OCI-LY7 (cell line): ENCODE measurements at regions not wholly inside any gene's neighbourhood (a gene's known extent, or its start where the extent isn't known, plus 50 kb on each side); places are given as distances from the start of the nearest gene placed in this dataset.
A peak's percentile ranks its signal among the peaks of the same experiment; 100 is the strongest.

Experiments used
- BruUV-seq: library from RNA; stranded (reverse); fragments of 400-500 nt; replicated peaks from 2 replicates; lab custom pipeline; 2021; lab: Mats Ljungman, UMichigan
- CTCF ChIA-PET: fragments of 300-600 bp; sonication (Branson Sonifier 250); formaldehyde crosslinking; loops from one replicate; lab custom pipeline; 2022; ENCODE audit warnings: antibody characterized with exemption; ENCODE audit not compliant: unreplicated experiment; lab: Charles Lee
- POLR2A ChIA-PET: fragments of 300-600 bp; sonication (Branson Sonifier 250); formaldehyde crosslinking; loops from one replicate; lab custom pipeline; 2022; ENCODE audit warnings: antibody characterized with exemption; lab: Charles Lee
- DNase-seq: peaks from one replicate; pipeline ENCODE4 v3.0.0-alpha.2; 2015; ENCODE audit warnings: low spot score
- H2AFZ ChIP-seq: fragments of 200-600 bp; sonication (generic), shearing (Covaris generic); 2 replicates; pipeline ENCODE4 v1.6.1; 2014; ENCODE audit warnings: mild to moderate bottlenecking, antibody characterized with exemption, low read length, moderate library complexity
- H3K27ac ChIP-seq: fragments of 200-600 bp; sonication (generic); 2 replicates; pipeline ENCODE4 v1.5.1; 2014; ENCODE audit warnings: mixed run types, low read depth, mild to moderate bottlenecking, moderate library complexity, low read length, inconsistent platforms; ENCODE audit not compliant: poor library complexity, severe bottlenecking
- H3K36me3 ChIP-seq: fragments of 200-600 bp; sonication (generic); 2 replicates; pipeline ENCODE4 v1.6.1; 2014; ENCODE audit warnings: mild to moderate bottlenecking, antibody characterized with exemption, low read length, moderate library complexity, mixed read lengths; ENCODE audit not compliant: insufficient read depth
- H3K4me1 ChIP-seq: fragments of 200-600 bp; sonication (generic); 2 replicates; pipeline ENCODE4 v1.5.1; 2014; ENCODE audit warnings: mild to moderate bottlenecking, low read length; ENCODE audit not compliant: insufficient read depth, poor library complexity, severe bottlenecking
- H3K4me2 ChIP-seq: fragments of 200-600 bp; sonication (generic); 2 replicates; pipeline ENCODE4 v1.6.1; 2014; ENCODE audit warnings: mild to moderate bottlenecking, low read length
- H3K4me3 ChIP-seq: fragments of 200-600 bp; sonication (generic); 2 replicates; pipeline ENCODE4 v1.5.1; 2014; ENCODE audit warnings: mild to moderate bottlenecking, low read depth, low read length; ENCODE audit not compliant: poor library complexity, severe bottlenecking
- H3K79me2 ChIP-seq: fragments of 200-600 bp; sonication (generic); 2 replicates; pipeline ENCODE4 v1.6.1; 2016; ENCODE audit warnings: low read depth, mild to moderate bottlenecking, low read length, moderate library complexity, mixed read lengths; ENCODE audit not compliant: insufficient read depth
- H3K9me2 ChIP-seq: fragments of 200-600 bp; sonication (generic); 2 replicates; pipeline ENCODE4 v1.6.1; 2016; ENCODE audit warnings: mild to moderate bottlenecking, low read length, mixed read lengths; ENCODE audit not compliant: insufficient read depth
- H3K9me3 ChIP-seq: fragments of 200-600 bp; sonication (generic); 2 replicates; pipeline ENCODE4 v1.6.1; 2014; ENCODE audit warnings: mild to moderate bottlenecking, mixed run types, low read length, mixed read lengths
- H4K20me1 ChIP-seq: fragments of 200-600 bp; sonication (generic); 2 replicates; pipeline ENCODE4 v1.6.1; 2014; ENCODE audit warnings: mild to moderate bottlenecking, antibody characterized with exemption, low read length, moderate library complexity, mixed read lengths; ENCODE audit not compliant: insufficient read depth
- EZH2phosphoT487 ChIP-seq: fragments of 200-600 bp; sonication (generic); IDR thresholded peaks from 2 replicates; pipeline ENCODE4 v1.6.1; 2018; ENCODE audit warnings: low read depth, borderline replicate concordance, mild to moderate bottlenecking, mixed run types, antibody characterized with exemption, low read length, moderate library complexity, mixed read lengths
- intact Hi-C: fragments of 100-400 bp; cut with micrococcal nuclease; formaldehyde crosslinking; loops from one replicate; pipeline ENCODE4 v1.10.0; 2022; ENCODE audit not compliant: unreplicated experiment
- TF ChIP-seq, protein P1 (sequence below): fragments of 200-600 bp; sonication (generic); conservative IDR thresholded peaks from 2 replicates; pipeline ENCODE4 v1.5.1; 2014; ENCODE audit warnings: mild to moderate bottlenecking, antibody characterized with exemption, low read length, moderate library complexity, mixed read lengths

DNA sequence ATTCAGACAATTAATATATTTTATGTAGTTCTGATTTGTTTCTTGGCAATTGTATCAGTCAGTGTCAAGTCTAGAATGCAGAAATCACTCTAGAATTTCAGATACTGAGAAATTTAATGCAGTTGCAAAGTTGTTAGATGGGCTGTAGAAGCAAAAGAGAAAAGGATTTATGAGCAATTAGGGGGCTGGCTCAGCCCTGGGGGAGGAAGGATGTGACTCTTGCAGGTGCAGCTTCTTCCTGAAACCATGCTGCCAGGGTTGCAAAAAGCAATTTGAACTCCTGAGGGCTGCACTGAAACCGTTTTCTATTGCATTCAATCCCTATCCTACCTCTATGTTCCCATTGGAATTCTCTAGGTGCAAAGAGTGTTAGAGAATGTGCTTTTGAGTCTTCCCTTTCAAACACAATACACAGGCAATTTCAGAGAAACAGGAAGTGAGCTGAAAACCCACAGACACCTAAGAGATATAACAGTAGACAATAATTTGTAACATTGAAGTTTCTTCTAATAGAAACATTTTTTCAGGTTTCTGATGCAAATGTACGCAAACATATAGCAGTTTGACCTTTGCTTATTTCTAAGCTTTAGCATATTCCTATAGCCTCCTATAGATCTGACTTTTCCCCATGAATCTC lies 814.7 kb upstream of the ATXN8OS start:
- H3K9me3 ChIP-seq = no peaks in the 10 kb centered on the region
- ChIA-PET CTCF (no interaction called here), POLR2A (interaction anchor here (1.0 kb wide), 1 partner anchor 18 kb away, joined by 4 read pairs; no protein-coding TSS in a partner anchor)
- H3K4me3 ChIP-seq = no peak overlapping the region
- no peaks in the 10 kb centered on the region for H3K79me2 ChIP-seq
- no peak overlapping the region for H3K4me2 ChIP-seq
- no peak overlapping the region for H2AFZ ChIP-seq
- intact Hi-C loops = no loop called here
- no peaks in the 10 kb centered on the region for H3K9me2 ChIP-seq
- DNase-seq = peak; percentile 1
- no peaks in the 10 kb centered on the region for H4K20me1 ChIP-seq
- no peaks in the 10 kb centered on the region for H3K36me3 ChIP-seq
- H3K27ac ChIP-seq = no peak overlapping the region
- no TSS peak for BruUV-seq
- no peak for TF ChIP-seq EZH2phosphoT487
- TF ChIP-seq, protein P1, sequence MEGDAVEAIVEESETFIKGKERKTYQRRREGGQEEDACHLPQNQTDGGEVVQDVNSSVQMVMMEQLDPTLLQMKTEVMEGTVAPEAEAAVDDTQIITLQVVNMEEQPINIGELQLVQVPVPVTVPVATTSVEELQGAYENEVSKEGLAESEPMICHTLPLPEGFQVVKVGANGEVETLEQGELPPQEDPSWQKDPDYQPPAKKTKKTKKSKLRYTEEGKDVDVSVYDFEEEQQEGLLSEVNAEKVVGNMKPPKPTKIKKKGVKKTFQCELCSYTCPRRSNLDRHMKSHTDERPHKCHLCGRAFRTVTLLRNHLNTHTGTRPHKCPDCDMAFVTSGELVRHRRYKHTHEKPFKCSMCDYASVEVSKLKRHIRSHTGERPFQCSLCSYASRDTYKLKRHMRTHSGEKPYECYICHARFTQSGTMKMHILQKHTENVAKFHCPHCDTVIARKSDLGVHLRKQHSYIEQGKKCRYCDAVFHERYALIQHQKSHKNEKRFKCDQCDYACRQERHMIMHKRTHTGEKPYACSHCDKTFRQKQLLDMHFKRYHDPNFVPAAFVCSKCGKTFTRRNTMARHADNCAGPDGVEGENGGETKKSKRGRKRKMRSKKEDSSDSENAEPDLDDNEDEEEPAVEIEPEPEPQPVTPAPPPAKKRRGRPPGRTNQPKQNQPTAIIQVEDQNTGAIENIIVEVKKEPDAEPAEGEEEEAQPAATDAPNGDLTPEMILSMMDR = no peak
- no peaks in the 10 kb centered on the region for H3K4me1 ChIP-seq

GRCh38 chr13:69291292-69291906 lies 816.2 kb upstream of the ATXN8OS start:
- H3K36me3 ChIP-seq = no peaks in the 10 kb centered on the region
- H3K9me3 ChIP-seq = no peaks in the 10 kb centered on the region
- H2AFZ ChIP-seq = no peak overlapping the region
- H3K79me2 ChIP-seq = no peaks in the 10 kb centered on the region
- H3K4me1 ChIP-seq = no peaks in the 10 kb centered on the region
- ChIA-PET POLR2A (interaction anchor here (1.5 kb wide), 1 partner anchor 12 kb away, joined by 4 read pairs; no protein-coding TSS in a partner anchor), CTCF (no interaction called here)
- intact Hi-C loops = no loop called here
- no peak overlapping the region for H3K4me2 ChIP-seq
- no peaks in the 10 kb centered on the region for H4K20me1 ChIP-seq
- peak; percentile 5 for DNase-seq
- no peak overlapping the region for H3K27ac ChIP-seq
- no peaks in the 10 kb centered on the region for H3K9me2 ChIP-seq
- H3K4me3 ChIP-seq = no peak overlapping the region
- no TSS peak for BruUV-seq
- TF ChIP-seq, protein P1 = no peak
- no peak for TF ChIP-seq EZH2phosphoT487

GRCh38 chr13:69288026-69288425 lies 819.6 kb upstream of the ATXN8OS start:
- TF ChIP-seq, protein P1 = no peak
- no peak for TF ChIP-seq EZH2phosphoT487
- BruUV-seq = no TSS peak
- H3K9me3 ChIP-seq = no peaks in the 10 kb centered on the region
- no peak overlapping the region for H3K27ac ChIP-seq
- DNase-seq = no peak
- no peaks in the 10 kb centered on the region for H3K79me2 ChIP-seq
- no peaks in the 10 kb centered on the region for H4K20me1 ChIP-seq
- no peaks in the 10 kb centered on the region for H3K9me2 ChIP-seq
- H2AFZ ChIP-seq = no peak overlapping the region
- H3K36me3 ChIP-seq = no peaks in the 10 kb centered on the region
- ChIA-PET POLR2A (no interaction called here), CTCF (no interaction called here)
- no peak overlapping the region for H3K4me3 ChIP-seq
- intact Hi-C loops = no loop called here
- no peaks in the 10 kb centered on the region for H3K4me1 ChIP-seq
- no peak overlapping the region for H3K4me2 ChIP-seq
